H1 (cell line): ENCODE measurements at regions not wholly inside any gene's neighbourhood (a gene's known extent, or its start where the extent isn't known, plus 50 kb on each side); places are given as distances from the start of the nearest gene placed in this dataset.

Source experiments
- CTCF ChIA-PET: fragments of 300-600 bp; sonication (Branson Sonifier 250); formaldehyde crosslinking; loops from one replicate; lab custom pipeline; 2021; ENCODE audit not compliant: partially characterized antibody; lab: Charles Lee
- POLR2A ChIA-PET: fragments of 300-600 bp; sonication (Branson Sonifier 250); formaldehyde crosslinking; loops from one replicate; lab custom pipeline; 2021; ENCODE audit warnings: inconsistent platforms; ENCODE audit not compliant: partially characterized antibody; lab: Charles Lee
- DNase-seq, 2 experiments: peaks; one replicate each; pipeline versions ENCODE4 v3.0.0 to v3.0.0-alpha.2; 2010 to 2022; ENCODE audit warnings: low spot score in 2 of 2, low read depth in 1 of 2, mixed read lengths in 1 of 2
- FAIRE-seq: peaks from 2 replicates; lab custom pipeline; 2011; peaks lifted over from hg19 to GRCh38; lab: Jason Lieb, UNC
- H2AFZ ChIP-seq: 2 replicates; pipeline ENCODE4 v1.8.1; 2012; ENCODE audit warnings: low read length, inconsistent platforms
- H2AK5ac ChIP-seq: 2 replicates; pipeline ENCODE4 v1.6.1; 2013; ENCODE audit warnings: low read depth, low read length
- H2BK120ac ChIP-seq: replicated peaks from 2 replicates; pipeline ENCODE3; 2013; ENCODE audit warnings: low read depth, low read length, inconsistent platforms
- H2BK12ac ChIP-seq: 2 replicates; pipeline ENCODE4 v1.6.1; 2013; ENCODE audit warnings: low read depth, low read length
- H2BK15ac ChIP-seq: 2 replicates; pipeline ENCODE4 v1.6.1; 2013; ENCODE audit warnings: low read length
- H2BK20ac ChIP-seq: 2 replicates; pipeline ENCODE4 v1.6.1; 2013; ENCODE audit warnings: low read length
- H2BK5ac ChIP-seq: 2 replicates; pipeline ENCODE4 v1.6.1; 2013; ENCODE audit warnings: low read depth, low read length
- H3K14ac ChIP-seq: 2 replicates; pipeline ENCODE4 v1.6.1; 2013; ENCODE audit warnings: inconsistent platforms; ENCODE audit not compliant: insufficient read length
- H3K18ac ChIP-seq: 2 replicates; pipeline ENCODE4 v1.6.1; 2013; ENCODE audit warnings: low read length; ENCODE audit errors: extremely low read depth
- H3K23ac ChIP-seq: 2 replicates; pipeline ENCODE4 v1.6.1; 2013; ENCODE audit warnings: inconsistent platforms; ENCODE audit not compliant: insufficient read length
- H3K23me2 ChIP-seq: 2 replicates; pipeline ENCODE4 v1.6.1; 2013; ENCODE audit warnings: low read depth, low read length
- H3K27ac ChIP-seq: 2 replicates; pipeline ENCODE4 v1.6.1; 2011; ENCODE audit warnings: low read depth, low read length, inconsistent platforms
- H3K27me3 ChIP-seq, 4 experiments: replicated peaks in 1 of 4; 1 replicate in 1 of 4; 2 replicates in 3 of 4; pipeline versions ENCODE4 v1.6.1 to v1.8.1; 2011 to 2013; ENCODE audit warnings: low read length in 3 of 4, mild to moderate bottlenecking in 3 of 4, inconsistent platforms in 2 of 4, mixed read lengths in 2 of 4, moderate library complexity in 1 of 4; ENCODE audit not compliant: control insufficient read depth in 3 of 4, insufficient read depth in 3 of 4; ENCODE audit errors: extremely low read depth in 1 of 4
- H3K36me3 ChIP-seq, 4 experiments: 2 replicates each; pipeline versions ENCODE4 v1.6.1 to v1.8.1; 2011 to 2013; ENCODE audit warnings: mild to moderate bottlenecking in 4 of 4, low read length in 3 of 4, moderate library complexity in 2 of 4, control low read depth in 1 of 4, inconsistent platforms in 1 of 4; ENCODE audit not compliant: insufficient read depth in 4 of 4, control insufficient read depth in 2 of 4
- H3K4ac ChIP-seq: replicated peaks from 2 replicates; pipeline ENCODE3; 2013; ENCODE audit warnings: low read length, low read depth, mixed read lengths, inconsistent platforms; ENCODE audit not compliant: insufficient read length
- H3K4me1 ChIP-seq, 4 experiments: replicated peaks in 1 of 4; 1 replicate in 1 of 4; 2 replicates in 3 of 4; pipeline versions ENCODE4 v1.6.1 to v1.8.1; 2011 to 2013; ENCODE audit warnings: low read length in 3 of 4, inconsistent platforms in 2 of 4, mixed read lengths in 1 of 4; ENCODE audit not compliant: insufficient read depth in 4 of 4, control insufficient read depth in 3 of 4
- H3K4me2 ChIP-seq, 2 experiments: 2 replicates each; pipeline versions ENCODE4 v1.6.1 to v1.8.1; 2011 to 2013; ENCODE audit warnings: low read depth in 2 of 2, low read length in 2 of 2, control low read depth in 1 of 2, inconsistent platforms in 1 of 2, mild to moderate bottlenecking in 1 of 2; ENCODE audit not compliant: insufficient read depth in 1 of 2
- H3K4me3 ChIP-seq, 4 experiments: fragments of 200-600, 300-600 bp in 1 of 4; sonication (generic), shearing (Covaris generic), sonication (Bioruptor Twin) in 1 of 4; 2 replicates each; pipeline versions ENCODE4 v1.5.1 to v1.8.1; 2011 to 2016; ENCODE audit warnings: low read length in 4 of 4, low read depth in 3 of 4, control low read depth in 2 of 4, inconsistent platforms in 2 of 4, mild to moderate bottlenecking in 2 of 4, mixed read lengths in 1 of 4, moderate library complexity in 1 of 4; ENCODE audit not compliant: insufficient read depth in 2 of 4; ENCODE audit errors: extremely low read depth in 1 of 4
- H3K56ac ChIP-seq: replicated peaks from 2 replicates; pipeline ENCODE3; 2013; ENCODE audit warnings: low read depth, mild to moderate bottlenecking, mixed read lengths, low read length, inconsistent platforms; ENCODE audit not compliant: insufficient read length
- H3K79me1 ChIP-seq: 2 replicates; pipeline ENCODE4 v1.6.1; 2013; ENCODE audit warnings: low read depth, low read length, control low read depth
- H3K79me2 ChIP-seq, 2 experiments: 2 replicates each; pipeline versions ENCODE4 v1.6.1 to v1.8.1; 2012 to 2013; ENCODE audit warnings: low read length in 2 of 2, mild to moderate bottlenecking in 2 of 2, inconsistent platforms in 1 of 2; ENCODE audit not compliant: insufficient read depth in 2 of 2, control insufficient read depth in 1 of 2
- H3K9ac ChIP-seq, 4 experiments: replicated peaks in 1 of 4; 1 replicate in 1 of 4; 2 replicates in 3 of 4; pipeline versions ENCODE4 v1.6.1 to v1.8.1; 2011 to 2013; ENCODE audit warnings: low read depth in 3 of 4, low read length in 3 of 4, control low read depth in 2 of 4, mild to moderate bottlenecking in 2 of 4, moderate library complexity in 2 of 4, inconsistent platforms in 1 of 4; ENCODE audit errors: extremely low read depth in 1 of 4
- H3K9me3 ChIP-seq, 2 experiments: 2 replicates each; pipeline versions ENCODE4 v1.6.1 to v1.8.1; 2012 to 2013; ENCODE audit warnings: mild to moderate bottlenecking in 2 of 2, moderate library complexity in 2 of 2, control low read depth in 1 of 2, inconsistent platforms in 1 of 2, low read depth in 1 of 2, low read length in 1 of 2, mixed read lengths in 1 of 2; ENCODE audit not compliant: insufficient read depth in 2 of 2
- H4K20me1 ChIP-seq, 2 experiments: replicated peaks in 1 of 2; 2 replicates each; pipeline versions ENCODE3 to v1.8.1; 2011 to 2013; ENCODE audit warnings: inconsistent platforms in 2 of 2, low read length in 2 of 2, mild to moderate bottlenecking in 1 of 2; ENCODE audit not compliant: insufficient read depth in 2 of 2, control insufficient read depth in 1 of 2
- H4K5ac ChIP-seq: 2 replicates; pipeline ENCODE4 v1.6.1; 2013; ENCODE audit warnings: low read length, low read depth, mixed read lengths, inconsistent platforms; ENCODE audit not compliant: insufficient read length
- H4K8ac ChIP-seq: 2 replicates; pipeline ENCODE4 v1.8.0; 2013; ENCODE audit warnings: mild to moderate bottlenecking, moderate library complexity, low read length, inconsistent platforms; ENCODE audit not compliant: insufficient read depth; ENCODE audit errors: extremely low read depth
- H4K91ac ChIP-seq: replicated peaks from 2 replicates; pipeline ENCODE3; 2013; ENCODE audit warnings: low read length, mixed read lengths, inconsistent platforms; ENCODE audit not compliant: insufficient read length
- ASH2L ChIP-seq: fragments of 200-600, 300-600 bp; sonication (generic); IDR thresholded peaks from one replicate; pipeline ENCODE4 v1.7.1; 2017; ENCODE audit warnings: low read length
- CTBP2 ChIP-seq: IDR thresholded peaks from 2 replicates; pipeline ENCODE4 v1.7.0; 2011; ENCODE audit warnings: borderline replicate concordance, mild to moderate bottlenecking, moderate library complexity, mixed read lengths, low read length; ENCODE audit not compliant: insufficient read depth, insufficient read length
- FOSL1 ChIP-seq: IDR thresholded peaks from 2 replicates; pipeline ENCODE4 v1.6.1; 2011; ENCODE audit warnings: mild to moderate bottlenecking, low read depth, low read length, moderate library complexity; ENCODE audit not compliant: insufficient read depth
- HDAC2 ChIP-seq, 2 experiments: fragments of 300-600 bp in 1 of 2; sonication (generic) in 1 of 2; IDR thresholded peaks; 2 replicates each; pipeline ENCODE4 v1.6.1; 2011 to 2012; ENCODE audit warnings: low read depth in 2 of 2, low read length in 2 of 2, mild to moderate bottlenecking in 2 of 2, moderate library complexity in 2 of 2, borderline replicate concordance in 1 of 2, inconsistent platforms in 1 of 2
- JUND ChIP-seq: IDR thresholded peaks from 2 replicates; pipeline ENCODE4 v1.6.1; 2011; ENCODE audit warnings: mild to moderate bottlenecking, improper control_type of control experiment, low read length
- RAD21 ChIP-seq, 2 experiments: IDR thresholded peaks in 1 of 2; conservative IDR thresholded peaks in 1 of 2; 2 replicates each; pipeline ENCODE4 v1.6.1; 2011; ENCODE audit warnings: low read depth in 2 of 2, low read length in 2 of 2, improper control_type of control experiment in 1 of 2, inconsistent platforms in 1 of 2, mild to moderate bottlenecking in 1 of 2, moderate library complexity in 1 of 2
- RNF2 ChIP-seq: fragments of 200-900, 300-1000 bp; sonication (generic); IDR thresholded peaks from 2 replicates; pipeline ENCODE4 v1.7.1; 2016; ENCODE audit warnings: borderline replicate concordance, low read depth, mild to moderate bottlenecking, antibody characterized with exemption, low read length; ENCODE audit not compliant: poor library complexity, severe bottlenecking; ENCODE audit errors: missing control alignments
- SAP30 ChIP-seq: fragments of 300-600 bp; sonication (generic); IDR thresholded peaks from 2 replicates; pipeline ENCODE4 v1.7.1; 2012; ENCODE audit warnings: low read length, moderate library complexity, mild to moderate bottlenecking, inconsistent platforms; ENCODE audit not compliant: insufficient read depth, insufficient replicate concordance
- SIRT6 ChIP-seq: IDR thresholded peaks from one replicate; pipeline ENCODE4 v1.7.1; 2012; ENCODE audit warnings: low read length, inconsistent platforms
- TCF12 ChIP-seq: IDR thresholded peaks from 2 replicates; pipeline ENCODE4 v1.6.1; 2011; ENCODE audit warnings: low read depth, mild to moderate bottlenecking, low read length
- WGBS, 2 experiments: shearing (Covaris generic) in 1 of 2; methylation state at CpG; one replicate each; pipeline versions ENCODE4 v1.1.6 to v1.1.7; 2013 to 2015; ENCODE audit warnings: low lambda C conversion rate in 2 of 2, mixed read lengths in 2 of 2, inconsistent platforms in 1 of 2, low coverage in 1 of 2, missing lambda C conversion rate in 1 of 2; ENCODE audit not compliant: insufficient replicate concordance in 2 of 2, insufficient coverage in 1 of 2, insufficient read length in 1 of 2; ENCODE audit errors: extremely low coverage in 1 of 2, missing lambda C conversion rate in 1 of 2; 5-methylcytosine and 5-hydroxymethylcytosine counted together
- TF ChIP-seq, protein P1 (sequence below): IDR thresholded peaks from 2 replicates; pipeline ENCODE4 v1.6.1; 2012; ENCODE audit warnings: inconsistent platforms

DNA sequence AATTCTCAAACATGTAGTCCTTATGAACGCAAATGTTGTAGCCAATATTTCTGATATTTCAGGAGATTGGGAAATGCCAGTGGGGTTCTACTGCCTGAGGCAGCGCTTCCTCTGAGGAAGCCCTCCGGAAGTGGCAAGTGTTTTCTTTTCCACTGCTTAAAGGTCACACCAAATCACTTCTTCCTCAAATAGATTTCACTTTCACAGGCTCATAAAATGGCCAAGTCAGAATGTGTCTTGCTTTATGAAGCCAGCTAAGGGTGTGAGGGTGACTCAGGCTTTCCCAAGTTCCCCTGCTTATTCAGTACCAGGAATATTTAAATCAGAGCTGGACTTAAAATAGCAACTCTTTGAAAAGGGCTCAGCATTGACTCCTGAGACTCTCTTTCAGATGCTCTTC, 514.2 kb upstream of the DIPK2B start:
- FAIRE-seq (no peak), DNase-seq (no peak)
- Histone ChIP-seq H3K56ac (no peak overlapping the region), H2BK20ac (no peak overlapping the region), H3K9me3 (no peaks in the 10 kb centered on the region), H3K23me2 (no peaks in the 10 kb centered on the region), H3K36me3 (no peaks in the 10 kb centered on the region), H3K9ac (no peak overlapping the region), H3K79me2 (no peaks in the 10 kb centered on the region), H3K23ac (no peak overlapping the region), H2BK15ac (no peak overlapping the region), H2AFZ (no peak overlapping the region), H2AK5ac (no peak overlapping the region), H4K5ac (no peak overlapping the region), H4K91ac (no peak overlapping the region), H3K27ac (no peak overlapping the region), H3K79me1 (no peaks in the 10 kb centered on the region), H3K4me3 (no peak overlapping the region), H3K4ac (no peak overlapping the region), H4K20me1 (no peaks in the 10 kb centered on the region), H3K18ac (no peak overlapping the region), H4K8ac (no peak overlapping the region), H3K4me2 (no peak overlapping the region), H3K14ac (no peak overlapping the region), H2BK120ac (no peak overlapping the region), H2BK5ac (no peak overlapping the region), H2BK12ac (no peak overlapping the region), H3K4me1 (peaks cover 0 to 4% (median 0%) of the 10 kb centered on the region in 4 experiments; a peak in 1 of 7 replicates), H3K27me3 (no peaks in the 10 kb centered on the region)
- 92% methylated on average over 3 of the region's 3 CpGs; no CpG with 5 or more reads in 1 of the 2 experiments for WGBS, 2 experiments
- ChIA-PET CTCF (interaction anchor here (1.0 kb wide), 1 partner anchor 28 kb away, joined by 3 read pairs; no protein-coding TSS in a partner anchor), POLR2A (no interaction called here)
- TF ChIP-seq JUND: no peak
- TF ChIP-seq RAD21 (IDR thresholded peaks at IDR 0.05 in 1 of 2, conservative IDR thresholded peaks at IDR 0.05 in 1 of 2; ENCODE audit: low read depth in 2 of 2, low read length in 2 of 2): no peak
- TF ChIP-seq, protein P1, sequence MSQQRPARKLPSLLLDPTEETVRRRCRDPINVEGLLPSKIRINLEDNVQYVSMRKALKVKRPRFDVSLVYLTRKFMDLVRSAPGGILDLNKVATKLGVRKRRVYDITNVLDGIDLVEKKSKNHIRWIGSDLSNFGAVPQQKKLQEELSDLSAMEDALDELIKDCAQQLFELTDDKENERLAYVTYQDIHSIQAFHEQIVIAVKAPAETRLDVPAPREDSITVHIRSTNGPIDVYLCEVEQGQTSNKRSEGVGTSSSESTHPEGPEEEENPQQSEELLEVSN: no peak
- no peak for TF ChIP-seq CTBP2
- TF ChIP-seq RNF2: no peak
- no peak for TF ChIP-seq SAP30
- TF ChIP-seq HDAC2 (IDR thresholded peaks at IDR 0.05; ENCODE audit: borderline replicate concordance in 1 of 2, low read depth in 2 of 2, low read length in 2 of 2): no peak
- no peak for TF ChIP-seq SIRT6
- no peak for TF ChIP-seq FOSL1
- no peak for TF ChIP-seq TCF12
- no peak for TF ChIP-seq ASH2L
